GM19452 (cell line): ENCODE measurements at regions not wholly inside any gene's neighbourhood (a gene's known extent, or its start where the extent isn't known, plus 50 kb on each side); places are given as distances from the start of the nearest gene placed in this dataset.
"Not testable (repeated sequence)": the region's sequence is repeated elsewhere in the genome, so short reads cannot be mapped to it uniquely, and the experiment has no call there.

Experiments
- ATAC-seq: cut with Tn5 transposase; IDR thresholded peaks from one replicate; pipeline ENCODE4 v1.9.1; 2021; ENCODE audit not compliant: unreplicated experiment

- no peak for ATAC-seq
These were observed 137.1 kb downstream of the ELOVL4 start for GRCh38 chr6:79810185-79810705.

- no peak for ATAC-seq
These were observed 138.4 kb downstream of the ELOVL4 start for GRCh38 chr6:79808921-79809320.

GRCh38 chr6:79806661-79807060 is 140.7 kb downstream of the ELOVL4 start:
- ATAC-seq: not testable (repeated sequence)

- no peak for ATAC-seq
These were observed 142.6 kb downstream of the ELOVL4 start for GRCh38 chr6:79804732-79805131.

GRCh38 chr6:79803917-79804316 is 143.4 kb downstream of the ELOVL4 start:
- no peak for ATAC-seq

- ATAC-seq: no peak
These were observed 144.6 kb downstream of the ELOVL4 start for GRCh38 chr6:79802657-79803300.

GRCh38 chr6:79801362-79801761 is 146.0 kb downstream of the ELOVL4 start:
- ATAC-seq: no peak

GRCh38 chr6:79798841-79799240 is 148.5 kb downstream of the ELOVL4 start:
- no peak for ATAC-seq

GRCh38 chr6:79797912-79798311 is 149.4 kb downstream of the ELOVL4 start:
- no peak for ATAC-seq

- ATAC-seq: no peak
These were observed 150.1 kb downstream of the ELOVL4 start for GRCh38 chr6:79797163-79797764.

GRCh38 chr6:79796197-79796596 is 151.2 kb downstream of the ELOVL4 start:
- ATAC-seq: no peak

GRCh38 chr6:79789896-79790295 is 157.5 kb downstream of the ELOVL4 start:
- ATAC-seq: no peak

GRCh38 chr6:79788756-79789155 is 157.6 kb downstream of the SH3BGRL2 start:
- no peak for ATAC-seq

GRCh38 chr6:79787626-79788025 is 156.5 kb downstream of the SH3BGRL2 start:
- no peak for ATAC-seq

GRCh38 chr6:79784395-79784753 is 153.2 kb downstream of the SH3BGRL2 start:
- ATAC-seq: no peak

- ATAC-seq: no peak
These were observed 152.7 kb downstream of the SH3BGRL2 start for GRCh38 chr6:79783670-79784394.

GRCh38 chr6:79782792-79783580 is 151.9 kb downstream of the SH3BGRL2 start:
- ATAC-seq: no peak

GRCh38 chr6:79781916-79782315 is 150.8 kb downstream of the SH3BGRL2 start:
- no peak for ATAC-seq

GRCh38 chr6:79780881-79781280 is 149.8 kb downstream of the SH3BGRL2 start:
- ATAC-seq: no peak

- ATAC-seq: no peak
These were observed 147.7 kb downstream of the SH3BGRL2 start for GRCh38 chr6:79778816-79779215.
